HG03280 (cell line): ENCODE measurements at regions not wholly inside any gene's neighbourhood (a gene's known extent, or its start where the extent isn't known, plus 50 kb on each side); places are given as distances from the start of the nearest gene placed in this dataset.
"Not testable (repeated sequence)": the region's sequence is repeated elsewhere in the genome, so short reads cannot be mapped to it uniquely, and the experiment has no call there.

Experiments used
- ATAC-seq: cut with Tn5 transposase; IDR thresholded peaks from one replicate; pipeline ENCODE4 v1.9.1; 2021; ENCODE audit warnings: mild to moderate bottlenecking, moderate library complexity; ENCODE audit not compliant: unreplicated experiment

DNA sequence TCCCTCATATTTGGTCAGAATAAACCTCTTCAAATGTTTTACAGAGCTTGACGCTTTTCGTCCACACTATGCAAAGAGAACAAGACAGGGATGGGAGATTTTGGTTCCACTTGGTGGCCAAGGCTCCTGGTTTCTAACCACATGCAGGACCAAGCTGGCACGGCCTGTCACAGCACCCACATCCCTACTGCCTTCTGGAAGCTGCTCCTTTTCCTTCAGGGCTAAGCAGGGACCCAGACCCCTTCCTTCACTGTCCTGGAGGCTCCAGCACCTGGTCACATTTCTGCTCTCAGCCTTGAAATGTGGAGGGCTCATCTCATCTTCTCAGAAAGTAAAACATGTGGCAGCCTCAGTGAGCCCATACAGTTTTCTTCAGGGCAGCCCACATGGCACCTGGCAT, 50.4 kb upstream of the ARHGEF7 start:
- ATAC-seq: no peak

DNA sequence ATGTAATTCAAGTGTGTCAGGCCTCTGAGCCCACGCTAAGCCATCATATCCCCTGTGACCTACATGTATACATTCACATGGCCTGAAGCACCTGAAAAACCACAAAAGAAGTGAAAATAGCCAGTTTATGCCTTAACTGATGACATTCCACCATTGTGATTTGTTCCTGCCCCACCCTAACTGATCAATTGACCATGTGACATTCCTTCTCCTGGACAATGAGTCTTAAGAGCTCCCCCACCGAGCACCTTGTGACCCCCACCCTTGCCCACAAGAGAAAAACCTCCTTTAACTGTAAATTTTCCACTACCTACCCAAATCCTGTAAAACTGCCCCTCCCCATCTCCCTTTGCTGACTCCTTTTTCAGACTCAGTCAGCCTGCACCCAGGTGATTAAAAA, 52.1 kb upstream of the ARHGEF7 start:
- ATAC-seq: no peak

DNA sequence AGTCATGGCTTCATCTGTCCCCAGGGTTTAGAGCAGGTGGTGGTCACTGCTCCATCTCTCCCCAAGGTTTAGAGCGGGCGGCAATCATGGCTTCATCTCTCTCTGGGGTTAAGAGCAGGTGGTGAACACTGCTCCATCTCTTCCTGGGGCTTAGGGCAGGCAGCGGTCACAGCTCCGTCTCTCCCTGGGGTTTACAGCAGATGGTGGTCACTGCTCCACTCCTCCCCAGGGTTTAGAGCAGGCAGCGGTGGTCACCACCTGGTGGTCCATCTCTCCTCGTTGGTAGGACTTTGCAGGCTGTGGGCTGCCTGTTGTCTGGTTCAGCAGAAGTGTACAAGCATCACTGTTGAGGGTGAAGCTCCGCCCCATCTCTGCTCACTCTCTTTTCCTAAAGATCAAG, 52.8 kb upstream of the ARHGEF7 start:
- ATAC-seq: no peak

DNA sequence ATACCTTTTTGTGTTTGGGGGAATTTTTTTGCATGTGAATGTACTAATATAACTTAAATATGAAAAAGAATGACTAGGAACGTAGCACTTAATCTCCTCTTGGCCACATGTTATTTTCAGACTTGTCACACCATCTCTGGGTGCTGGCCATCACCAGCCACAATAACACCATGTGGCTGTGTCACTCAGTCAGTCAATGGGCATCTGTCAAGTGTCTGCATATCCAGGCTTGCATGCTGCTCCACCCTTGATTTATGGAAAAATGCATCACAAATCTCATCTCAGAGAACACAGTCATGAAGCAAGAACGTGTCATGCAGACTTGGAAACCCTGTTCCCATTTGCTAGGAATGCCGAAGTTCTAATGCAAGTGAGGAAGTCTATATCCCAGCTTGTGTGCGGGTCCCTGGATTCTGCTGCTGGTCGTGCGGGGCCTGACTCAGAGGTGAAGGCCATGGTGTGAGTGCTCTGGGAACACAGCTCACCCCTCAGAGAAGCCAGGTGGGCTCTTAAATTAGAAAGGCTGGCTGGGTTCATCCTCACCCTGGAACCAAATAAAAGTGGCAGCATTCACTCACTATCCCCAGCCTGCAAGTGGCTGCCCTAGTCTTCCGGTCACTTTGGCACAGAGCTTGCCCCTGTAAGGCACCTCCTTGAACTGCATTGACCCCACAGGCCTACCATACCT, 53.6 kb upstream of the ARHGEF7 start:
- no peak for ATAC-seq

- no peak for ATAC-seq
Measured at GRCh38 chr13:111060237-111060919, 54.7 kb upstream of the ARHGEF7 start.

- ATAC-seq: no peak
Measured at GRCh38 chr13:111058796-111059506, 56.2 kb upstream of the ARHGEF7 start.

DNA sequence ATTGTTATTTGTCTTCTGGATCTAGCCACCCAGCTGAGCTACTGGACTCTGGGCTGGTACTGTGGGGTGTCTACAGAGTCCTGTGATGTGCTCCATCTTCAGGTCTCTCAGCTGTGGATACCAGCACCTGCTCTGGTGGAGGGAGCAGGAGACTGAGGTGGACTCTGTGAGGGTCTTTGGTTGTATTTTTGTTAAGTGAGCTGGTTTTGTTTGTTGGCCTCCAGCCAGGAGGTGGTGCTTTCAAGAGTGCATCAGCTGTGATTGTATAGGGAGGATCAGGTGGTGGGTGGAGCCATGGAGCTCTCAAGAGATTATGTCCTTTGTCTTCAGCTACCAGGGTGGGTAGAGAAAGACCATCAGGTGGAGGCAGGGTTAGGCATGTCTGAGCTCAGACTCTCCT, 56.8 kb upstream of the ARHGEF7 start:
- ATAC-seq: not testable (repeated sequence)

DNA sequence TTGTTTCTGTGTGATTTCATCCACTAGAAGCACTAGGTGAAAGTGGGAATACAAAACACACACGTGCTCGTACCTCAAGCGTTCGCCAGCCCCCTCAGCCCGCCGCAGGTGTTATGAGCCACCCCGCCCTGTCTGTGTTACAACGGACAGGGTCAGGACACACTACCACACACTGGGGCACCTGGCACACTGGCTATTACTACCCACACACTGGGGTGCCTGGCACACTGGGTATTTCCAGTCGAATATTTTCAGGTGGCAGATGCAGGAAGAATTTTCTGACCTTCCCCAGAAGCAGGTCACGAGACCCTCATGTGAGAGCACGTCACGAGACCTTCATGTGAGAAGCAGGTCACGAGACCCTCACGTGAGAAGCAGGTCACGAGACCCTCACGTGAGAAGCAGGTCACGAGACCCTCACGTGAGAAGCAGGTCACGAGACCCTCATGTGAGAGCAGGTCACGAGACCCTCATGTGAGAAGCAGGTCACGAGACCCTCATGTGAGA, 63.3 kb upstream of the ARHGEF7 start:
- not testable (repeated sequence) for ATAC-seq

GRCh38 chr13:111051041-111051725, 63.9 kb upstream of the ARHGEF7 start:
- no peak for ATAC-seq

DNA sequence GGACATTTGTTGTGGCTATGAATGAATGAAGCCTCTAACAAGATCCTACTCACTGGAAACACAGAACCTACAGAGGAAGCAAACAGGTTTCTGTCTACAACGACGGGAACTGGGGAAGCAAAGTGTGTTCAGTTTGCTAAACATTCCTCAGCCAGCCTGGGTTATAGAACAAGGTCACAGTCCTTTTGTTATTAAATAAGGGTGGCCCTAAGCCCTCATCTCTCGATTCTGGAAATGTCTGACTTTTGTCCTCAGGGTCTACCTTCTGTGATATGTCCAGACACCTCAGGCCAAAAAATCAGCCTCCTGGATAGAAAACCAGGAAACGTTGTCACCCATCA, 64.6 kb upstream of the ARHGEF7 start:
- no peak for ATAC-seq

DNA sequence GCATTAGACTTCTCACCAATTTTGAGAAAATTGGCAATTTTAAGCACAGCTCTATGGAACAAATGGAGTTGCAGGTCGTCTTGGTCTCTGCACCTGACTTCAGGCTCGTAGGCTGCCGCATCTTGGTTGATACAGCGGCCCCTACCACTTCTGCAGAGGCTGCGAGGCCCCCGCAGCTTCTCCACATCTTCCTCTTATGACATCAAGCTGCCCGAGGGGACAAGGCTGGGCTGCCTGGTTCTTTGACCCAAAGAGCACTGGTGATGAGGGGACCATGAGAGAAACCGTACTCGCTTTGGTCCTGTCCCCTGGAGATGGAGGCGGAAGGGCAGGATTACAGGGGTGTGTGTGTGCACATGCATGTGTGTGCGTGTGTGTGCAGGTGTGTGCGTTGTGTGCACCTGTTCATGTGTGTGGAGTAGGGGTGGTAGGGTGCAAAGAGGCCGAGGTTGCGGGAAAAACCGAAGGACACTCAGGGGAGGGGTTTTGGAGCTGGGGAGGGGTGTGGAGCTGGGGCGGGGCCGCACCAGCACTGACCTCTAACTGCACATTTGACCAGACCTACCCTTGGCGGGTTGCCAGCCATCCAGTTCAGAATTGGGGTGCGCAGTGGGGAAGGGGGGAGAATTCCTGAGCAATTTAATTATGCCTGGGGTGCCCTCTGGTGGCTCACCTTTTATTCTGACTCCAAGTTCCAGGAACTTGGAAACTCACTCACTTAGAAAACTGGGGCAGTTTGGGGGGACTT, 65.1 kb upstream of the ARHGEF7 start:
- ATAC-seq: no peak

DNA sequence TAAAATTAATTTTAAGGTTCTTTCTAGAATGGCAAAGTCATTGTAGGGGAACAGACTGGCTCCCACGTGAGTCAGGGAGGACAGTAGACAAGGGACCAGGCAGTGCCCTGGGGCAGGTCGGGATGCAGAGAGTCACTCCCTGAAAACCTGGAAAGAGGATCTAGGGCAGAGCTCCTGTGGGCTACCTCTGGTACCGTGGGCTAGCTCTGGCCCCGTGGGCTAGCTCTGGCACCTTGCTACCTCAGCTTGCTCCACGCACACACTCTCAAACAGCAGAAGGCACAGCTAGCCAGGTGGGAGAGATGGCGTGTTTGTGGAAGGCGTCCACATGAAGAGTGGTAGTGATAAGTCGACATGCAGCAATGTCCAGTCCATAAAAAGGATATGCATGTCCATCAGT, 66.7 kb upstream of the ARHGEF7 start:
- no peak for ATAC-seq

DNA sequence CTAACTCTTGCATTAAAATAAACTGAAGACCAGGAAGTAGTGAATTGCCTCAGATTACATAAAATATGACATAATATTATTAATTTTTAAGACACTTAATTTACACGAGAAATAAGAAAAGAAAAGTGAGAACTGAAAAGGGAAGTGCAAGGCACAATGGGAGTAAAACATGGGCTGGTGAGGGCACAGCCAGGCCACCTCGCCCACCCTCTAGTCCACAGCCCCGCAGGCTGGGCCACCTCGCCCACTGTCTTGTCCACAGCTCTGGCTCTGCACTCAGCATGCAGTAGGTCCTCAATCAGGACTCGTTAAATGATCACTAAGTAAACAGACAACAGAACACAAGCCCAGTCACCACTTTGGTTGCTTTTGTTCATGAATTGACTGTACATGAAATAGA, 67.8 kb upstream of the ARHGEF7 start:
- peak; percentile 35 for ATAC-seq

DNA sequence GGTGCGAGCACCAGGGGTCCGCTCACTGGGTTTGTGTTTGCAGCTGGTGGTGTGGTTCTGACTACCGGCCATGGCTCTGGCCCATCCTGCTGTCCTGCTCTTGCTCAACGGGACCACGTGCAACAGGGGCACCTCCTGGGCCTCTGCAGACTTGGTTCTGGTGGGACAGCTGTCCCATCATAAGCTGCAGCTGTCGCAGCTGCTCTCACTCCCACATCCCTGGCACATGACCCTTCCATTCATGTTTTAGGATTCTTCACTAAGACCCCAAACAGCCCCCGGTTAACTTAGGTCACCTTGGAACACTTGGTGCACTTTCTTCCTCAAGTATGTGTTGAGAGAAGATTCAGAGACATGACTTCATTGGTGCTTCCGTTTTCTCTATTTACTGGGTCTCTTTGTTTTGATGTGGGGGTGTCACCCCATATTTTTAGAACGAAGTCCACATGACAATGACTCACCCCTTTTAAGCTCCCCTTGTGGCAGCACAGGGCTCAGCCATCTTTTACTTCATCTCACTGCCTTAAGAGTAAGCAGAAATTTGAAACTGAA, 68.4 kb upstream of the ARHGEF7 start:
- peak; percentile 84 for ATAC-seq

DNA sequence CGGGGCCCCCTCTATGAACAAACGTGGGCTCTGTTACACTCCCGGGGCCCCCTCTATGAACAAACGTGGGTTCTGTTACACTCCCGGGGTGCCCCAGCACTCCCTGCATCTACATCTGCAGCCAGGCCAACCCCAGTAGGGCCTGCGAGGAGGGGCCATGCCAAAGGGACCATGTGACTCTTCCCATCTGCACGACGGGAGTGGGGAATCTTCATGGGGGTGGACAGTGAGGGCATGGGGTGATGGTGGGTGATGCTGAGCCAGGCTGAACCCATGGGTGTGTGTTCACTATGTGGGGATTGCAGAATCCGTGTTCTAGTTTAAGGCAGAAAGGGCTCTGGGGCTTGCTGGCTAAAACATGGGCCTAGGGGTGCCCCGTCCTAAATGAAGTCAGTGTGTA, 69.9 kb upstream of the ARHGEF7 start:
- ATAC-seq: no peak

- no peak for ATAC-seq
Measured at GRCh38 chr13:111044087-111044830, 70.9 kb upstream of the ARHGEF7 start.

DNA sequence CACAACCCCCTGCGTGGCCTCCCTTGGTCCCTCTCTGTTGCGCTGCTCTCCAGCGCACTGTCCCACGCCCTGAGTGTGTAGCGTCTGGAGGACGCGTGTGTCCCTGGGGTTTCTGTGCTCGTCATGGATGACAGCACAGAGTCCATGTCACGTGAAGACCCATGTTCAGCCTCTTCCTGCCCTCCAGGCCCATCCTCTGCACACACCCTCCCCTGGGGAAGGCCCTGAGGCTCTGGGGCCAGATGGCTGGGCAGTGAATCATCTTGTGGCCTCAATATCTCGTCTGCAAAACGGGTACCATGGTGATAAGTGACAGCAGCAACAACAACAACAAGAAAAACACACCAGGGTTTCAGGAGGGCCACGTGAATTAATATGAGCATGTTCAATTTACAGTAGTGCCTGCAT, 71.5 kb upstream of the ARHGEF7 start:
- no peak for ATAC-seq

GRCh38 chr13:111042661-111043226, 72.4 kb upstream of the ARHGEF7 start:
- ATAC-seq: no peak

DNA sequence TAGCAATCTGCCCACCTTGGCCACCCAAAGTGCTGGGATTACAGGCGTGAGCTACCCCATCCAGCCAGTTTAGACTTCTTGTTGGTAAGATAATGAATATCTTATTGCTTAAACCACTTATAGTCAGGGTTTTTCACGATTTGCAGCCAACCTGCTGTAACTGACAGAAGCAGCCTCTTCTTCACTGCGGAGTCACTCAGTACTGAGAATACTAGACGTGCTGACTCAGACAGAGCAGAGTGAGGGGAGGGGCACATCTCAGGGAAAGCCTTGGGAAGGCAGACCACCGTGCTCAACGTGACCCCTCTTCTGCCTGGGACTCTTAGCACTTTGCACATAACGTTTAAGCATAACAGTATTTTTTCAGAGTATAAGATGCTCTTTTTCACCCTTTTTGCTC, 74.3 kb upstream of the ARHGEF7 start:
- no peak for ATAC-seq
